HFF-Myc (cell line): ENCODE measurements at regions not wholly inside any gene's neighbourhood (a gene's known extent, or its start where the extent isn't known, plus 50 kb on each side); places are given as distances from the start of the nearest gene placed in this dataset.

Source experiments
- DNase-seq: peaks from one replicate; pipeline ENCODE4 v3.0.0-alpha.2; 2011; ENCODE audit warnings: low read depth; ENCODE audit errors: extremely low read depth
- H3K4me3 ChIP-seq: replicated peaks from 2 replicates; pipeline ENCODE4 v1.5.1; 2011; ENCODE audit warnings: low read depth, mild to moderate bottlenecking, control low read depth, low read length
- TF ChIP-seq, protein P1 (sequence below): IDR thresholded peaks from 2 replicates; pipeline ENCODE4 v1.5.1; 2012; ENCODE audit warnings: mild to moderate bottlenecking, low read depth, low read length, control low read depth; ENCODE audit errors: missing control alignments

DNA sequence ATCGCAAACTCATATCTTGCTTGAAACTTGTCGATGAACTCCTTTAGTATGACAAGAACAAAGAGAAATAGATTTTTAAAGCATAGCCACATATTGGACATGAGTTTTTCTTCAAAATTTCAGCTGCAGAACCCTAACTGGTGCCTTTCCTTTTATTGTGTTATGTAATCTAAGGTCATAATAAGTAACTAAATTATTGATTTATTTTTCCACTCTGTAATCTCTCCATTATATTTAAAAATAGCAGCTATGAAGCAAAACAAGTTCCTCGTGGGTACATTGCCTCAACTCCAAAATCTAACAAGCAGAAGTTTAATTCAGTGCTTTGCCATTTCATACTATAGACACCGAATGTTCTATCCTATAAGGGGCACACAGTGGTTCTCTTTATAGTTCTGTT lies 159.2 kb upstream of the PRSS1 start:
- no peak overlapping the region for H3K4me3 ChIP-seq
- TF ChIP-seq, protein P1, sequence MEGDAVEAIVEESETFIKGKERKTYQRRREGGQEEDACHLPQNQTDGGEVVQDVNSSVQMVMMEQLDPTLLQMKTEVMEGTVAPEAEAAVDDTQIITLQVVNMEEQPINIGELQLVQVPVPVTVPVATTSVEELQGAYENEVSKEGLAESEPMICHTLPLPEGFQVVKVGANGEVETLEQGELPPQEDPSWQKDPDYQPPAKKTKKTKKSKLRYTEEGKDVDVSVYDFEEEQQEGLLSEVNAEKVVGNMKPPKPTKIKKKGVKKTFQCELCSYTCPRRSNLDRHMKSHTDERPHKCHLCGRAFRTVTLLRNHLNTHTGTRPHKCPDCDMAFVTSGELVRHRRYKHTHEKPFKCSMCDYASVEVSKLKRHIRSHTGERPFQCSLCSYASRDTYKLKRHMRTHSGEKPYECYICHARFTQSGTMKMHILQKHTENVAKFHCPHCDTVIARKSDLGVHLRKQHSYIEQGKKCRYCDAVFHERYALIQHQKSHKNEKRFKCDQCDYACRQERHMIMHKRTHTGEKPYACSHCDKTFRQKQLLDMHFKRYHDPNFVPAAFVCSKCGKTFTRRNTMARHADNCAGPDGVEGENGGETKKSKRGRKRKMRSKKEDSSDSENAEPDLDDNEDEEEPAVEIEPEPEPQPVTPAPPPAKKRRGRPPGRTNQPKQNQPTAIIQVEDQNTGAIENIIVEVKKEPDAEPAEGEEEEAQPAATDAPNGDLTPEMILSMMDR, result no peak
- no peak for DNase-seq

- TF ChIP-seq, protein P1, result peak; percentile 80
- no peak for DNase-seq
- no peak overlapping the region for H3K4me3 ChIP-seq
Observed at GRCh38 chr7:142587578-142588191, 161.6 kb upstream of the PRSS1 start.

DNA sequence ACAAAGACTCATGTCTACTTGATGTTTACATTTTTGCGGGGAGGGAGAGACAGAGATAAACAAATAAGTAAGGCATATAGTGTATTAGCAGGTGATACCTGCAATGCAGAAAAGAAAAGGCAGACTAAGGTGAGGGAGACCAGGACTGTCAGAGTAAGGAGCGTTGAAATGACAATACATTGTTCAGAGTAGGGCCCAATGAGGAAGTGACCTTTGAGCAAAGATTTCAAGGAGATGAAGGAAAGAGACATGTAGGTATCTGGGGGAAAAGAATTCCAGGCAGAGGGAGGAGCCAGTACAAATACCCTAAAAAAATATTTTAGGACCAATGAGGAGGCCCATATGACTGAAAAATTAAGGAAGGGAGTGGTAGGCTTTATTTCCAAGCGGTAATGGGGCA lies 162.7 kb upstream of the PRSS1 start:
- TF ChIP-seq, protein P1, result no peak
- DNase-seq, result no peak
- no peak overlapping the region for H3K4me3 ChIP-seq

- TF ChIP-seq, protein P1, result peak; percentile 35
- no peak overlapping the region for H3K4me3 ChIP-seq
- DNase-seq, result no peak
Observed at GRCh38 chr7:142585425-142585824, 163.8 kb upstream of the PRSS1 start.

DNA sequence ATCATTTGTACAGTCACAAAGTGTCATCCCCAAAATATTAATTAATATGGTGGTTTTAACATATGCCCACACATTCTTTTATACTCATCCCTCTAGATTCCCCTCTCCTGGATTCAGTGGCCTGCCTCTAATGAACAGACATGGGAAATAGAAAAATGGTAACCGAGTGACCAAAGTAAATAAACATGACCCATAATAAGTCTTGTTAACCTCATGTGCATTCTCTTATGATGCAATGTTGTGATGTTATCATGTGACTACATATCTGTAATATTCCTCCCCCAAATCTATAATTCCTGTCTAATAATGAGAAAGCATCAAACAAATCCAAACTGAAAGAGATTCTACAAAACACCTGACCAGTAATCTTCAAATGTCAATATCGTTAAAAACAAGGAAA lies 164.5 kb upstream of the PRSS1 start:
- H3K4me3 ChIP-seq, result no peak overlapping the region
- DNase-seq, result no peak
- TF ChIP-seq, protein P1, result no peak

- H3K4me3 ChIP-seq, result no peak overlapping the region
- TF ChIP-seq, protein P1, result no peak
- peak; percentile 66 for DNase-seq
Observed at GRCh38 chr7:142583446-142583845, 165.8 kb upstream of the PRSS1 start.

DNA sequence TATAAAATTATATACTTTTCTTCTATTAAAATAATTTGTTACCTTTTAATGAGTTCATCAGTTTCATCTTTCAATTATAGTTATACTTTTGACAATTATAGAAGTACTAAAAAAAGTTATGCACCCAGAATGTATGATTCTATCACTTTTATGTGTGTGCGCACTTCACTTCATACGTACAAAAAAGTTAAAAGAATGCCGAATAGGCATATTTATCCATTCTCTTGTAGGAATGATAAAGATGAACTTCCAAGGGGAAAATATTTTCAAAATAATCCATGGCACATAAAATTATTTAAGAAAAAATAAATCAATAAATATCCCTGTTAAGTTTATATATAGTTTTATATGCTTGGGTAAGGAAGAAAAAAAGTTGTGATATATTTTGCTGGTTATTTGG lies 166.9 kb upstream of the PRSS1 start:
- no peak for DNase-seq
- no peak overlapping the region for H3K4me3 ChIP-seq
- TF ChIP-seq, protein P1, result no peak
